GM10266 (cell line): ENCODE measurements at regions not wholly inside any gene's neighbourhood (a gene's known extent, or its start where the extent isn't known, plus 50 kb on each side); places are given as distances from the start of the nearest gene placed in this dataset.
"Not testable (repeated sequence)": the region's sequence is repeated elsewhere in the genome, so short reads cannot be mapped to it uniquely, and the experiment has no call there.

Experiments used
- DNase-seq: peaks from one replicate; pipeline ENCODE4 v3.0.0; 2012; ENCODE audit errors: extremely low spot score
- CTCF ChIP-seq: IDR thresholded peaks from 2 replicates; pipeline ENCODE4 v1.5.1; 2012; ENCODE audit warnings: mild to moderate bottlenecking, low read depth; ENCODE audit not compliant: control insufficient read depth, insufficient read depth; ENCODE audit errors: missing control alignments

DNA sequence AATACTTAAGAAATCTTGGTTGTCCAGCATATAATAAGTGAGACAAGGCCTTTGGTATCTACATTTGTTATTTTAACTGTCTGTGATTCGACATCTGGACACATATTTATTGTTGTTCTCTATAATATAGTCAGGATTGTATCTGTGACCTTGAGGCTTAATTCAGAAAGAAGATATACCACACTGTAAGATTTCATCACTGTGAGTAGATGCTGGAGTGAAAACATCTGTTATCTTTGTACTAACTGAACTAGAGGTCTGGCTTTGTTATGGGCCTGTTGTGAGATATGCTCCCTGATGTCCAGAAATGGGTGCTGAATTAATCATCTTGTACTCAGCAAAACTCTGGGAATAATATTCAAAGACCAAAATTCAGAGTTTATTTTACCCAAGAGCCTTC is 148.5 kb downstream of the ISOC1 start:
- no peak for DNase-seq
- TF ChIP-seq CTCF, result no peak

DNA sequence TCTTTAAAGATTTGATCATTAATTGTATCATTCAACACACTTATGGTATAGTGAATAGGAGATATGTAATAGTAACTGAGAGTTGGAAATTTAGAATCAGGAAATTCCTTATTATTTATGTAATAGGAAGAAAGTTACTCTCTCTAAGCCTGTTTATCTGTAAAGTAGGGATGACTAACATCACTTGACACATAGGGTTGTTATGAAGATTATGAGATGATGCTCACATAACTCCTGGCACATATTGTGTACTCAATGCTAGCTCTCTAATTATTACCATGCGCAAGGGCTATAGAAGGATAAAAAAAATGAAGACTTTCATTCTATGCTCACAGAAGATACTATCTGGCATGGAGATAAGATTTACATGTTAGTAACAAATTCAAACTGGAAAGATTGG is 149.9 kb downstream of the ISOC1 start:
- TF ChIP-seq CTCF, result no peak
- DNase-seq, result no peak

GRCh38 chr5:129245489-129245888 is 150.9 kb downstream of the ISOC1 start:
- no peak for DNase-seq
- TF ChIP-seq CTCF, result no peak

DNA sequence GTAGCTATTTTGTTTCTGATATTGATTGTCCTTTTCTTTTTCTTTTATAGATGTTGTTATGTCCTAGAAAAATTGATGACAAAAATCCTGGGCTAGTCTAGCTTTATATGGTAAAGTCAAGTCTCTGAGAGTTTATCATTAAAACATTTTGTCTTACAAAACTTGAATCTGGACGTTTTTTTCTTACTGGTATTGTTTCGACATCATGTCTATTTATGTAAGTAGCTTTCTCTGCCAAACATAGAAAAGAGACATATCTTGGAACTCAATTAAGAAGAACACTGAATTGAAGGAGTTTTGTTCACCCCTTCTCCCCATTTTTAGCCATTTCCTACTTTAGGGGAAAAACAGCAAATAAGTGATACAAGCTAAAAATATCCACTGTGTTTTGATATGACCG is 151.5 kb downstream of the ISOC1 start:
- no peak for TF ChIP-seq CTCF
- no peak for DNase-seq

DNA sequence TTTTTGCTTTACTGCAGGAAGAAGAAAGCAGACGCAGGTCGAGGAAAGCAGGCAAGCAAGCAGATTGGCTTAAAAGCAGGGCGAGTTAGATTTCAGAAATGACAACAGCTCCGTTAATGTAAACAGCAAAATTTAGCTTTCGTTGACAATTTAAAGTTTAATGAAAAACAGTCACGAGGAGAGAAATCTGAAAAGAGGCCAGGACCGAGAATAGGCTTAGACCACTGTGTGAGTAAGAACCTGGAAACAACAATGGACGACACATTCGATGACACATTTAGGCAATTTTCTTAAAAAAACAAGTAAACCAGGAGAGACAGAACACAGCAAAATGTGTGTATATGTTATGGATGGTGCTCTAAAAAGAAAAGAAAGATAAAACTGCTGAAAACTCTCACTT is 155.3 kb downstream of the ISOC1 start:
- no peak for DNase-seq
- no peak for TF ChIP-seq CTCF

DNA sequence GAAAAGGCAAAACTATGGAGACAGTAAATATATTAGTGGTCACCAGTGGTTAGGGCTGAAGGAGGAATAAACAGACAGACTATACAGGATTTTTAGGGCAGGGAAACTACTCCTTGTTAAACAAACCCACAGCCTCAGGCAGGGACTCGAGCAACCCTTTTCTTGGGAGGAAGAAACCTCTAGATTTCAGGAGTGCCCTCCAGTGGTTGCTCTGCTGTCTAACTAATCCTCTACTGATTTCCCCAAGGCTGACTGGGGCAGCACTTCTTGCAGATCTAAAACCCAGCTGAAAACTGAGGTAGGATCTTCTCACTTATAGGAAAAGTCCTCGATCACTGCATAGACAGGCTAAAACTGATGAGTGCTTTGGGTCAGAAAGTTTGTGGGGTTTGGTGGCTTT is 176.8 kb downstream of the ISOC1 start:
- DNase-seq, result no peak
- TF ChIP-seq CTCF, result no peak

DNA sequence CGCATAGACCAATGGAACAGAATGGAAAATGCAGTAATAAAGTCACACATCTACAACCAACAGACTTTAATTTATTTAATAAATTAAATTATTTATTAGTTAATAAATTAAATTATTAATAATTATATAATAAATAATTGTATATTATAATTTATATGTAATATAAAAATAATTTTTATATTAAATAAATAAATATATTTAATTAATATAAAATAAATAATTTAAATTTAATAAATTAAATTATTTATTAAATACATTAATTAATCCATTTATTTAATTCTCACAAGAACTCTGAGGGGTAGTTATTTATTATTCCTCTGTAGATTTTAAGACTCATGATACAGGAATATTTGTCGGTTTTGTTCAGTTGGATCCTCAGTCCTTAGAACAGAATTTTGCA is 176.1 kb upstream of the ADAMTS19 start:
- no peak for TF ChIP-seq CTCF
- no peak for DNase-seq

GRCh38 chr5:129294216-129294615 is 165.9 kb upstream of the ADAMTS19 start:
- DNase-seq, result not testable (repeated sequence)
